GM21619 (cell line): ENCODE measurements at regions not wholly inside any gene's neighbourhood (a gene's known extent, or its start where the extent isn't known, plus 50 kb on each side); places are given as distances from the start of the nearest gene placed in this dataset.
"Not testable (repeated sequence)": the region's sequence is repeated elsewhere in the genome, so short reads cannot be mapped to it uniquely, and the experiment has no call there.

Experiments
- ATAC-seq: cut with Tn5 transposase; IDR thresholded peaks from one replicate; pipeline ENCODE4 v1.9.1; 2021; ENCODE audit not compliant: unreplicated experiment

DNA sequence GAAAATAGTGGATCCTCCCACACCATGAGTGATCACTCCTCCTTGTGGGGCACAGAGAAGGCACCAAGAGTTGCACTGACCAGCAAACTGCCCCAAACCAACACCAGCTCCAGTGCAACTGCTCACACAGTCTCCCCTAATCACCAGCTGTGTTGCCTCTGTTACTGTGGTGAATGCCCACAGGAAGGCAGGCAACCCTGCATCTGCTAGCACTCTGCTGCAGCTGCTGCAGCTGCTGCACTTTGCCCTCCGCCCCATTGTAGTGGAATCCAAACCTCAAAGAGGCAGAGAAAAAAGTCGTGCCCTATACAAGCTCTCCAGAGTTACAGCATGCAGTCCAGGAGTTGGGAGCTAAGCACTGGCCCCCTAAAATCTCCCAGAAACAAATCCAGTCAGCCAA lies 339.6 kb downstream of the TRIM36 start:
- ATAC-seq = no peak

DNA sequence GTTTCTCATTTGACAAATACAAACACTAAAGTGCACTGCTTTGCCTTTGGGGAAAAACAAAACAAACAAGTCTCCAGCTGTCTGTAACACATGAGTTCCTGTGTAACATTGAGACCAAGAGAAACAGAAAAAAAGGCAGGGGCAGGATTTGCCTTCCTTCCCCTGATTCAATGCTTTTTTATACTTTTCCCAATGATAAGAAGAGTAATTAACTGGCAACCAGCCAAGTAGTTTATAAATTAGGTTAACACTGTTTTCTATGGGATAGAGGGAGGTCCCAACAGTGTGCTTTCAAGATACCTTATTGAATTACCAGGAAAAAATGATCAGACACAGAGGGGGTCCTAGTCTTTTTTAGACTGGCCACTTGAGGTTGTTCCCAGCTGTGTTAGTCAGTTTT lies 346.8 kb downstream of the TRIM36 start:
- no peak for ATAC-seq

DNA sequence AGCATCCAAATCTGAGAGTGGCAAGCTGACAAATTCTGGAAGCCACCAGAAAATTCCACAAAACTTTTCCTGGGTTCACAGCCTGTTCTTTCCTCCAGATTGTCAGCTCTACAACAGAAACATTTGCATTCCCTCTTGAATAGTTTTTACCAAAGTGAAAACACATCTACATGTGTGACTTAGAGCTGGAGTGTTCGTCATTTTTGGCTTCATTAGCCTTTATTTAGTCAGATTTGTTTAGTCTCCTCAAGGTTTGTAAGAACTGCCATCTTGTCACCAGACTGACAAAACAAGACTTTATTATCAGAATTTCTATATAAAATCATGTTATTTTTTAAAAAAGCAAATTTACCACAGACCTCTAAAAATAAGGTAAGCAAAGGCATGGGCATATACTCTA lies 347.3 kb downstream of the TRIM36 start:
- ATAC-seq = no peak

DNA sequence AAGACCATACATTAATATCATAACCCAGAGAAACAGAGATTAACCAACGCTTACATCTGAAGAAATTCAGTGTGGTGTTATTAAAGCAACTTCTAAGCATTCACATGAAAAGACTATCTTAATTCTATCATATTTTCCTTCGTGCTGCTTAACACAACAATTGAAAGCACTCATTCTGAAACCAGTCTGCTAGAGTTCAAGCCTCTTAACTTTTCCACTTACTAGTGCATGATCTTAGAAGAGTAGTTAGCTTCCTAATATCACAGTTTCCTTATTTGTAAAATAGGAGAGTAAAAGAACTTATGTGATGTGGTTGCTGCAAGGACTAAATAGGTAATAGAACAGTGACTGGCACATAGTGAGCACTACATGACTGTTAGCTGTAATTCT lies 379.3 kb downstream of the TRIM36 start:
- no peak for ATAC-seq

DNA sequence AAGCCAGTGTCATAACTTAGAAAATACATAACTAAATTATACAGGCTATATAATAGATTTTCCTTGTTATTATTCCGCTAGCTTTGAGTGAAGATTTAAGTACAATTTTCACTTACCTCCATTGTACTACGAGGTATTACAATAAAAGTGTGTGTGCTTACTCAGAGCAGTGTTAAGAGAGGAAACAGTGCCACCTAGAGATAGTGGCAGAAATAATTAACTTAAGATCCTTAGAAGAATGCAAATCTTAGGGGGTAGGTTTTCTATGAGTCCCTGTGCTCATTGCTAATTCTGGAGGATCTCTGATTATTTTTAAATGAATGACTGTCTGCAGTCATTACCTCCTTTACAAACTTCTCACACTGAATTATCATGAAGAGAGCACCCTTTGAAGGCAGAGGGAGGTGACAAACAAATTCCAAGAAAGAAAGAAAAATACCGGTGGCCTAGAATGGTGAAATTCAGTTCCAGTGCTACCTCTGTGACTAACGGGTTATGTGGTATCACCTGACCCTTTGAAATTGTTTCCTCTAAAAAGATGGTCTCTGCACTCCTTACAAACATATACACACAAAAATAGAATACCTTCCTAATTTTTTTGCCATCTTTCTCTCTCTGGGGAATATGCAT lies 379.8 kb downstream of the TRIM36 start:
- ATAC-seq = peak; percentile 72

DNA sequence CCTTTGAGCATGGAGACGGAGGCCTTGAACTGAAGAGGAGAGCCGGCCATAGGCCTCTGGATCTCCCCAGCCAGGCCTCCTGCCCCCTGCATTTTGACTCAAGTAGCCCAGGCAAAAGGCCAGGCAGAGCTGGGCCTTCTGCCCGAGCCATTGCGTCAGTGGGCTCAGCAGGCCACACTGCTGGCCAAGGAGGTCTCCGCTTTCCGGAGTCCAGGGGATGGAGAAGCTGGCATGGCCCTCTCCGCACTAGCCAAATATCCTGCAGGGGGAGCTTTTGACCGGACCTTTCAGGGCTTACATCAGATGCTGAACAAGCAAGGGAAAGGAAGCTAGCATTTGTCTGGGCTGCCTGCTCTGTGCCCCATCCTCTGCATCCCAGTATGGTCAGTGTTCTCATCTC lies 386.8 kb downstream of the TRIM36 start:
- ATAC-seq = no peak

DNA sequence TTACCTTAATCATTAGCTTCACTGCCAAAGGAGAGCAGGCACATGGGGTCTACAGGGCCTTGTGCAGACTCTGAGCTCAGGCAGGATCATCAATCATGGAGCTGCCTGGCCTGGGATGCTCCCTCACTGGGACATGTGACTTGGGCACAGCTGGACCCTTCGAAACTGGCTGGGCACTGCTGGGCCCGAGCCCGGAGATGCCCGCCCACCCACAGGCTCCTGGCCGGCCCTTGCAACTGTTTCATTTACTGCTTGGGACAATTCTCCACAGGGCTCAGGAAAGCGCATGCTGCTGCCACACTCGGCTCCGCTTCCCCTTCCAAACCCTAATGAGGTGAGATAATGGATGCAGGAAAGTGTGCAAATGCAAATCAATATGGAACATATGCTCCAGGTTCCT lies 387.5 kb downstream of the TRIM36 start:
- ATAC-seq = no peak

DNA sequence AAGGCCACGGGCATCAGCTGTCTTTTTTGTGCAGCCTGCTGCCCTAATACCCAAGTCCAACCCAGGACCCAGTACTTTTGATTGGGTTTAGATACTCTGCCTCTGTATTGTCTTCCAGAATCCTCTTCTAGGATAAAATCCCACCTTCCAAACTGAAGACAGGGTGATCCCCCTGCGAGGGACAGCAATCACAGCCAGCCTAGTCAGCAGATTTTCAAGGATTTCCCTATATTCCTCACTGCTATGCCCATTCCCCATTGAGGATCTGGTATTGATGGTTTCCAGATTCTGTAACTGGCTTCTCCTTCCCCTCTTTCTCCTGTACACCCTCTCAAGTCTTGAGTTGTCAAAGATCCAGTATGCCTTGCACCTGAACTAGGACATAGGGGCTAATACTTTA lies 389.4 kb downstream of the TRIM36 start:
- ATAC-seq = no peak

DNA sequence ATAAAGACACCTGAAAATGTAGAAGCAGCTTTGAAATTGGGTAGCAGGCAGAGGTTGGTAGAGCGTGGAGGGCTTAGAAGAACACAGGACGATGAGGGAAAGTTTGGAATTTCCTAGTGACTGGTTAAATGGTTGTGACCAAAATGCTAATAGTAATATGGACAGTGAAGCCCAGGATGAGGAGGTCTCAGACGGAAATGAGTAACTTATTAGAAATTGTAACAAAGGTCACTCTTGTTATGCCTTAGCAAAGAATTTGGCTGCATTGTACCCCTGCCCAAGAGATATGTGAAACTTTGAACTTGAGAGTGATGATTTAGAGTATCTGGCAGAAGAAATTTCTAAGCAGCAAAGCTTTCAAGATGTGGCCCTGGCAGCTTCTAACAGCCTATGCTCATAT lies 382.5 kb downstream of the KCNN2 start:
- no peak for ATAC-seq

DNA sequence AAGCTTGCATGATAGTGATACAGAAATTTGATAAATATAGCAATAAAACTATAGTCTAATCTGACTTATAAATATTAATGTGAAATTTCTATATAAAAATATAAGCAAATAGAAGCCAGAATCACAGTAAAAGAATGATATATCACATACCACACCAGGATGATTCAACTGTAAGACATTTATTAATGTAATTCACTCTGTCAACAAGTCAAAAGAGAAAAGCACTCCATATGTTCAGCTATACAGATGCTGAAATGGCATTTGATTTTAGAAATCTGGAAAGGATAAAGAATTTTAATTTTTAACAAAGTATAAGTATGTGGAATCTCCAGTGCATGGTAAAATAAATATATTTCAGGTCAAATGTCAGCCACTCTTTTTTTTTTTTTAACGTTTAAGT lies 372.4 kb downstream of the KCNN2 start:
- no peak for ATAC-seq

DNA sequence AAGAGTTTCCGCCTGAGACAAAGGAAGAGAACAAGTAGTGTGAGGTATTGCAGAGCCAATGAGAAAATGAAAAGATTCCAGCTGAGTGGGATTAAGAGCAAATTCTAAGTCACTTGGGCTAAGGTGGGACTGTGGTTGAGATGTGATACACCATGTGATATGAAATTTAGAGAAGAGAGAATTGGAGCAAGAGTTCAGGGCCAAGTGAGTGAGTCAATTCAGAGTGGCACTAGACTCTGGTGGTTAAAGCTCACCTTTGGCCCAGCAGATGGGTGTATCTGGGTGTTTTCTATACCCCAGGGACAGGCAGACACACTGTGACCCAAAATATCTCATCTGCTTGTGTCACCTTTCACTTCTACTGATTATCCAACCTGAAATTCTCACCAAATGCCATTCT lies 368.1 kb downstream of the KCNN2 start:
- ATAC-seq = no peak

DNA sequence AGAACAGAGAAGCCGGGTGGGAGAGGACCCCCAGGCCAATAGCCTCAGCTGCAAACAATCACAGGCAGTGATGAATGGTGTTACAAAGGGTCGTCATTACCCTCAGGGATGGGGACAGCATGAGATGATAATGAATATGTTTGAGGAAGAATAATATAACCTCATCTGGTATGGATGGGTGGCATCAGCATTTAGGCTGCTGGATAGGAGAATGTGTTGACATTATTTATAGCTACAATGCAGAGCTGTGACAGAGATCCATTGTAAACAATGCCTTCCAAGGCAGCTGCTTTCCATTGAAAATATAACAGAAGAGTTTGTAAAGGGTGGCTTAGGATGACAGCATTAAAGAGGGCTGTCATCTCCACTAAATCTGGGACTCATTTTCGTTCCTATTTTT lies 365.5 kb downstream of the KCNN2 start:
- no peak for ATAC-seq

DNA sequence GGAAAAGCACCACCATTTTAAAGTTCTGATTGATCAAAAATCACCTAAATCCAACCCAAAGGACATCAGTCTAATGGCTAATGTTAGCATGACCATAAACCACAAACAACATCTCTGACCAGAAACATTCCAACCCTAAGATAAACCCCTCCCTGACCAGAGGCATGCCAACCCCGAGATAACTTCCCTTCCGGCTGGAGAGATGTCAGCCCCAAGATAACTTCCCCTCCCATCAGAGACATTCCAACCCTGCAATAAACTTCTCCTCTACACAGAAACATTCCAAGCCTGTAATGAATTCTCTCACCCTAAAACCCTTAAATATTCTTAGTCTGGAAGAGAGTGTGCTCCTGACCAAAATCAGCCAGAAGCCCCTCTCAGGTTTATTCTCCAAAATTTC lies 364.3 kb downstream of the KCNN2 start:
- no peak for ATAC-seq

DNA sequence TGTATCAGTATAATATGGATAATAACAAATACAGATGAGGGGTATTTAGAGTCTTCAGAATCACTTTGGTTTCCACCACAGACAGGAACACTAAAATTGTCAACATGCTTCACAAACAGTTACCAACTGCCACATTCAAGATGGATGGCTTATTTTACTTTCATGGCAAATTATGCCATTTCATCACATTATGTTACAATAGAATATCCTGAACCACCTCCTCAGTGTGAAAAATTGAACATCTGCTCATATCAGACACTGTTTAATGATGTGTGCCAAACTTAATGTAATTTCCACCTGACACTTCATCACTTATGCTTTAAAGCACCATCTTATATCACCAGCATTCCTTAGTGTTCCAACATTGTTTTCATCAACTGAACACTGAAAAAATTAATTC lies 357.4 kb downstream of the KCNN2 start:
- no peak for ATAC-seq

DNA sequence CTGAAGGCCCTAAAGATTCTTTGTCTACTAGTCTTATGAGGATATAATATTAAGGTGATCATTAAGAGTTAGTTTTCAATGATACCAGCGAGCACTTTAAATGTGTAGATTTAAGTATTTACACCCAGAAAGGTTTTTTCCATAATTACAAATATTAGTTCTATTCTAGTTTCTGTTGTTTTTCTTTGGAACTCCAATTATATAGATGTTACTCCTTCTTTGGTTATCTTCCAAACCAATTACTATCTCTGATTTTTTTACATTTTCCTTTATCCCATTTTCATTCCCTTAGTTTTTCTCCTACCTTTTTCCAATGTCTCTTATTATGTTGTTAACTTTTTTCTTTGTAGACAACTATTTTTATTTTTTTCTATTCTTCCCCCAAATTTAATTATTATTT lies 355.1 kb downstream of the KCNN2 start:
- ATAC-seq = no peak

DNA sequence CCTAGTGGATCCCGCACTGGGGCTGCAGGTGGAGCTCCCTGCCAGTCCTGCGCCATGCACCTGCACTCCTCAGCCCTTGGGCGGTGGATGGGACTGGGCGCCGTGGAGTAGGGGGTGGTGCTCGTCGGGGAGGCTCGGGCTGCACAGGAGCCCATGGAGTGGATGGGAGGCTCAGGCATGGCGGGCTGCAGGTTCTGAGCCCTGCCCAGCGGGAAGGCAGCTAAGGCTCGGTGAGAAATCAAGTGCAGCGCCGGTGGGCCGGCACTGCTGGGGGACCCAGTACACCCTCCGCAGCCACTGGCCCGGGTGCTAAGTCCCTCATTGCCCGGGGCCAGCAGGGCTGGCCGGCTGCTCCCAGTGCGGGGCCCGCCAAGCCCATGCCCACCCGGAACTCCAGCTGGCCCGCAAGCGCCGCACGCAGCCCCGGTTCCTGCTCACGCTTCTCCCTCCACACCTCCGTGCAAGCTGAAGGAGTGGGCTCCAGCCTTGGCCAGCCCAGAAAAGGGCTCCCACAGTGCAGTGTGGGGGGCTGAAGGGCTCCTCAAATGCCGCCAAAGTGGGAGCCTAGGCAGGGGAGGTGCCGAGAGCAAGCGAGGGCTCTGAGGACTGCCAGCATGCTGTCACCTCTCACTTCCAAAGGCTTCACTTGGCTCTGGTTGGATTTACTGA lies 342.5 kb downstream of the KCNN2 start:
- not testable (repeated sequence) for ATAC-seq

DNA sequence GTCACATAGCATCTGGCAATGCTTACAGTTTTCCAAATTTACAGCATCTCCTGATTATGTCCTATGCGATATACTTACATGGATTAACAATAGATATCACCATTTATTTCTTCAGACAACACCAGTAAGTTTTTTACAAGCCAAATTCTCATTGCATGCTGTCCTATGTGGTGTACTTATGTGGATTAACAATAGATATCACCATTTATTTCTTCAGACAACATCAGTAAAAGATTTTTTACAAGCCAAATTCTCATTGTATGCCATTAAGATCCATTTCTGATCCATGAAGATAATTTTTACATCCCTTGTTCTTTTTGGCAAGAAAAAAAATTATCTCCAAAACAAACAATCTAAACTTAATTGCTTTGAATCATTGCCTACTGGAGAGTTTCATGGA lies 340.9 kb downstream of the KCNN2 start:
- no peak for ATAC-seq

DNA sequence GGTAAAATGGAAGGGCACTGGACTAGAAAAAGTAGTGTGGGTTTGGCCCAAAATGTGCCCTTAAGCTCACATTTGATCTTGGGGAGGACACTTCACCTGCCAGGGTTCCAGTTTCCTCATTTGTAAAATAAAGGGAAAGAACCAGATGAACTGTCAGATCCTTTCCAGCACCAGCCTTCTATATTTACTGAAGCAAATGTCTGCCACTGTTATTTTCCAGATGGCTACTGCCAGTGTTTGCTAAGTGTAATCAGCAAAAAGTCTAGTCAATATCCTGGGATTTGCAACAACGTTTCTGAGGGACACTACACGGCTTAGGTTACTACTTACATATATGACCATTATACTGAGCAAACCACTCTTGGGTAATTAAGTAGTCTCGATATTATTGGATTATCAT lies 340.3 kb downstream of the KCNN2 start:
- no peak for ATAC-seq

DNA sequence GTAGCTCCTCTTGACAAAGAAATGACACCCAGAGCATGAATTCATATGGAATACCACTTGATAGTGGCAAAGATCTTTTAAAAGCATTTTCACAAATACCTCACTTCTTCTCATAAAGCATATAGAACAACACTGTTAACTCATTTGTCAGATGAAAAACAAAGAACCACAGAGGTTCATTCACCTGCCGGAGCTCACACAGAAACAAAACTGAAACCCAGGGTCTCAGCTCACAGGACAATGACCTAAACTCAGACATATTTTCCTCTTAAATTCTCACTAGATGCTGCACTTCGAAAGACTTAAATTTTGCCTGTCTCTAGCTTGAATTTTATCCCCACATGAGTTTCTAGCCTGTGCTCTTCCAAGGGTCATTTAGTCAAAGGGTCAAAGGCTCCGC lies 339.0 kb downstream of the KCNN2 start:
- ATAC-seq = no peak

DNA sequence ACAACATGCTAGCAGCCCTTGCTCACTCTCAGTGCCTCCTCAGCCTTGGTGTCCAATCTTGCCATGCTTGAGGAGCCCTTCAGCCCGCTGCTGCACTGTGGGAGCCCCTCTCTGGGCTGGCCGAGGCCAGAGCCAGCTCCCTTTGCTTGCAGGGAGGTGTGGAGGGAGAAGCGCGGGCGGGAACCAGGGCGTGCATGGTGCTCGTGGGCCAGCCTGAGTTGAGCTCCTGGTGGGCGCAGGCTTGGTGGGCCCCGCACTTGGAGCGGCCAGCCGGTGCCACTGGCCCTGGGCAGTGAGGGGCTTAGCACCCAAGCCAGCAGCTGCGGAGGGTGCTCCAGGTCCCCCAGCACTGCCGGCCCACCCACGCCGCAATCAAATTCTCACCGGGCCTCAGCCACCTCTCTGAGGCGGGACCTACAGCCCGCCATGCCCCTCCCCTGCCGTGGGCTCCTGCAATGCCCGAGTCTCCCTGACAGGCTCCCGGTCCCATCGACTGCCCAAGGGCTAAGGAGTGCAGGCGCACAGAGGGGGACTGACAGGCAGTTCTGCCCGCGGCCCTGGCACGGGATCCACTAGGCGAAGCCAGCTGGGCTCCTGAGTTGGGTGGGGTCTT lies 333.5 kb downstream of the KCNN2 start:
- no peak for ATAC-seq

DNA sequence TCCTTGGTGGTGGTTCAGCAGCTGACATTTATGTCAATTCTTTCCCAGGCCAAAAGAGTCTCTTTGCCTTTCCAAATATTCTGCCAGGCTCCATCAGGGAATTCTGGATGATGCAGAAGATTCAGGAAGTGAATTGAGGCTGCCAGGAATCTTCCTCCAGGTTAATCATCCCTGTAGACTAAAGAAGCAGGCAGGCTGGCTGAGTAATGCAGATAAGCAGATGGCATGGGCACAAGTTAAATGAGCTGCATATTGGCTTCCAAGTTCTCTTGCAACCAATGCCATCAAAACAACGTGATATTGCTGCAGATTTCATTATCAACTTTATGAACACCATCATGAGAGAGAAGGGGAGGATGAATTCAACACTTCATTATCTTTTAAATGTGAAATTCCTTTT lies 324.5 kb downstream of the KCNN2 start:
- ATAC-seq = no peak

DNA sequence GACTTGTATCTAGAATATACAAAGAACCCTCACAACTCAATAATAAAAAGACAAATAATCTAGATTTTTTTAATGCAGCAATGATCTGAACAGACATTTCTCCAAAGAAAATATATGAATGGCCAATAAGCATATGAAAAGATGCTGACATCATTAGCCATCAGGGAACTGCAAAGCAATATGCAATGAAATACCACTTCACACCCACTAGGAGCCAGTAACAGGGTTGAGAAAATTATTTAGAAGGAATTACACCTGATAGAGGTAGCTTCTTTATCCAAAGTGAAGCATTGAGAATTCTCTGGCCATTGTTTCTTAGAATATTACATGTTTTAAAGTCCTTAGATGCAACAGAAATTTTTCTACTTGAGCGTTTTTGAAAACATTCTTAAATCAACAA lies 316.9 kb downstream of the KCNN2 start:
- no peak for ATAC-seq

DNA sequence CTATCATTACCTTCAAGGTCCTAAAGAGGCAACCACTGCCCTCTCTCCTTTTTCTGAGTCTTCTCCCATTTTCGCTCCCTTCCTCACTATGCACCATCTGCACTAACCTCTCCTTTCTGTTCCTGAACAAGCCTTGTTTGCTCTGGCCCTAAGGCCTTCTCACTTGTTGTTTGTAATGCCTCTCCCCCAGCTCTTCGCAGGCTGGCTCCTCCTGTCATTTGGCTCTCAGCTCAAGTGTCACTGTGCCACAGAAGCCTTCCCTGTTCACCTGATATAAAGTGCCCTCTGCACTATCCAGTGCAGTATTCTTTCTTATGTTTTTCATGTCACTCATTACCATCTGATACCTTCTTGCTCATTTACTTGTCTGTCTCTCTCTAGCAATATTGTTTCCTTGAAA lies 303.7 kb downstream of the KCNN2 start:
- no peak for ATAC-seq
